ENCODE measurements at regions not wholly inside any gene's neighbourhood (a gene's known extent, or its start where the extent isn't known, plus 50 kb on each side); places are given as distances from the start of the nearest gene placed in this dataset.

DNA sequence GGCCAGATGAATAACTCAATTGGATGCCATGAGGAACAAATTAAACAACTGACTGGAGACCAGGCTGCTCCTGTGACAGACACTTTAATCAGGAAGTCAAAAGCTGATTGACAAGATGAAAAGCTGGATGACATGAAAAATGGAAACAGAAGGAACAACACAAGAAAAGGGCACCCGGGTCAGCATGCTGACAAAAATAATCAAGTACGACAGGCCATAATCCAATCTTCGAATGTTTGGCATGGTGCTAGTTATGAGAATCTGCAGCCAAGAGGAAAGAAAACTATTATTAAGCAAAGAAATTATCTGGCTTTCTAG is 544.7 kb downstream of the ETNK1 start:
- TF ChIP-seq, protein P1, sequence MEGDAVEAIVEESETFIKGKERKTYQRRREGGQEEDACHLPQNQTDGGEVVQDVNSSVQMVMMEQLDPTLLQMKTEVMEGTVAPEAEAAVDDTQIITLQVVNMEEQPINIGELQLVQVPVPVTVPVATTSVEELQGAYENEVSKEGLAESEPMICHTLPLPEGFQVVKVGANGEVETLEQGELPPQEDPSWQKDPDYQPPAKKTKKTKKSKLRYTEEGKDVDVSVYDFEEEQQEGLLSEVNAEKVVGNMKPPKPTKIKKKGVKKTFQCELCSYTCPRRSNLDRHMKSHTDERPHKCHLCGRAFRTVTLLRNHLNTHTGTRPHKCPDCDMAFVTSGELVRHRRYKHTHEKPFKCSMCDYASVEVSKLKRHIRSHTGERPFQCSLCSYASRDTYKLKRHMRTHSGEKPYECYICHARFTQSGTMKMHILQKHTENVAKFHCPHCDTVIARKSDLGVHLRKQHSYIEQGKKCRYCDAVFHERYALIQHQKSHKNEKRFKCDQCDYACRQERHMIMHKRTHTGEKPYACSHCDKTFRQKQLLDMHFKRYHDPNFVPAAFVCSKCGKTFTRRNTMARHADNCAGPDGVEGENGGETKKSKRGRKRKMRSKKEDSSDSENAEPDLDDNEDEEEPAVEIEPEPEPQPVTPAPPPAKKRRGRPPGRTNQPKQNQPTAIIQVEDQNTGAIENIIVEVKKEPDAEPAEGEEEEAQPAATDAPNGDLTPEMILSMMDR (IDR thresholded peaks at IDR 0.05) = no peak
- TF ChIP-seq EZH2 (IDR thresholded peaks at IDR 0.05; ENCODE audit: borderline replicate concordance, insufficient read depth, low read depth, low read length, poor library complexity, severe bottlenecking) = no peak

Measured in B cell (primary cell).